HG03064 (cell line): ENCODE measurements at regions not wholly inside any gene's neighbourhood (a gene's known extent, or its start where the extent isn't known, plus 50 kb on each side); places are given as distances from the start of the nearest gene placed in this dataset.
A peak's percentile ranks its signal among the peaks of the same experiment; 100 is the strongest.
"Not testable (repeated sequence)": the region's sequence is repeated elsewhere in the genome, so short reads cannot be mapped to it uniquely, and the experiment has no call there.

Experiments
- ATAC-seq: cut with Tn5 transposase; IDR thresholded peaks from one replicate; pipeline ENCODE4 v1.9.1; 2021; ENCODE audit warnings: low read depth; ENCODE audit not compliant: unreplicated experiment

GRCh38 chr11:16542353-16542752 is 186.0 kb upstream of the SOX6 start:
- no peak for ATAC-seq

- no peak for ATAC-seq
Observed at GRCh38 chr11:16536513-16536912, 180.2 kb upstream of the SOX6 start.

DNA sequence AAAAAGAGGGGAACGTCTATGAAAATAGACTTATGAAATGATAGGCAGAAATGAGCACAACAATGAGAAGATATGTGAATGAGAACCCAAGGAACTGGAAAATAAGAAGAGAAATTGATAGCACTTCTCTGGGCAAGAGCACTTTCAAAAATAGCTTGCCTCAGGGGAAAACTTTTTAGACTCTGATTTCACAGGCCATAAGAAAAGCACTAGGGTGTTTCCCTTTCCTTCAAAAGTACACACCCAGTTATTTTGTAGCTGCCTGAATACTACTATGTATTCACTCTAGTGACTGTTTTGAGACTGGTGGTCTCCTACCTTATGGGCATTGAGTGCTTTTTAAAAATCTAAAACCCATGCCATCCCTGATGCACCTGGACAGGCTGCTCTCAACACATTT is 172.3 kb upstream of the SOX6 start:
- no peak for ATAC-seq

GRCh38 chr11:16527525-16528246 is 171.3 kb upstream of the SOX6 start:
- no peak for ATAC-seq

DNA sequence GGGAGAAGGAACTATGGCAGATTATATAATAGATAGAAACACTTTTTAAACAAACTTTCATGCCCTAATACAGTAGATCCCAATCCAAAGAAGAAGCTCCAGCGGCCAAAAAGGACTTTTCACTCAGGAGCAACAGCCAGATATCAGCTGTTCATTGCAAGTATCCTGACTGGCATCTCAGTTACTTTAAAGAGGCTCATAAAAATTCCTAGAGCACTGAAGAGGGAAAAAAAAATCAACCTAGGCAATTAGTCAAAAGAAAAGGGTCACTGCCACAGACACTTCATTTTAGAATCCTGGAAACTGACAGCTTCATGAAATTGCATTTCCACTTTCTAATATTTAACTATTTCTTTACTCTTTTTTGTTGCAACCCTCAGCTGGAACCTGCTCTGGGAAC is 170.6 kb upstream of the SOX6 start:
- no peak for ATAC-seq

DNA sequence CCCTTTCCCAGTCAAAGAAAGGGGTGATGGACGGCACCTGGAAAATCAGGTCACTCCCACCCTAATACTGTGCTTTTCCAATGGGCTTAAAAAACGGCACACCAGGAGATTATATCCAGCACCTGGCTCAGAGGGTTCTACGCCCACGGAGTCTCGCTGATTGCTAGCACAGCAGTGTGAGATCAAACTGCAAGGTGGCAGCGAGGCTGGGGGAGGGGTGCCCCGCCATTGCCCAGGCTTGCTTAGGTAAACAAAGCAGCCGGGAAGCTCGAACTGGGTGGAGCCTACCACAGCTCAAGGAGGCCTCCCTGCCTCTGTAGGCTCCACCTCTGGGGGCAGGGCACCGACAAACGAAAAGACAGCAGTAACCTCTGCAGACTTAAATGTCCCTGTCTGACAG is 164.4 kb upstream of the SOX6 start:
- ATAC-seq: not testable (repeated sequence)

- ATAC-seq: peak; percentile 89
Observed at GRCh38 chr11:16512899-16513241, 156.5 kb upstream of the SOX6 start.

GRCh38 chr11:16512198-16512898 is 156.0 kb upstream of the SOX6 start:
- ATAC-seq: no peak

GRCh38 chr11:16511116-16512114 is 155.1 kb upstream of the SOX6 start:
- no peak for ATAC-seq

GRCh38 chr11:16505481-16505880 is 149.1 kb upstream of the SOX6 start:
- no peak for ATAC-seq

DNA sequence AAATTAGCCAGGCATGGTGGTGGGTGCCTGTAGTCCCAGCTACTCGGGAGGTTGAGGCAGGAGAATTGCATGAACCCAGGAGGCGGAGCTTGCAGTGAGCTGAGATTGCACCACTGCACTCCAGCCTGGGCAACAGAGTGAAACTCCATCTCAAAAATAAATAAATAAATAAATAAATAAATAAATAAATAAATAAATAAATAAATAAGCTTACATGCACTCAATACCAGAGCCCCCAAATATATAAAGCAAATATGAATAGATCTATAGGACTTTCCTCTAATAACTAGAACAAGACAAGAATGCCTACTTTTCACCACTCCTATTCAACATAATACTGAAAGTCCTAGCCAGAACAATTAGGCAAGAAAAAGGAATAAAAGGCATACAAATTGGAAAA is 147.5 kb upstream of the SOX6 start:
- not testable (repeated sequence) for ATAC-seq

- no peak for ATAC-seq
Observed at GRCh38 chr11:16494918-16495691, 138.8 kb upstream of the SOX6 start.

- ATAC-seq: no peak
Observed at GRCh38 chr11:16484434-16484833, 128.1 kb upstream of the SOX6 start.

- ATAC-seq: no peak
Observed at GRCh38 chr11:16474659-16475058, 118.3 kb upstream of the SOX6 start.

GRCh38 chr11:16469968-16470367 is 113.6 kb upstream of the SOX6 start:
- no peak for ATAC-seq

DNA sequence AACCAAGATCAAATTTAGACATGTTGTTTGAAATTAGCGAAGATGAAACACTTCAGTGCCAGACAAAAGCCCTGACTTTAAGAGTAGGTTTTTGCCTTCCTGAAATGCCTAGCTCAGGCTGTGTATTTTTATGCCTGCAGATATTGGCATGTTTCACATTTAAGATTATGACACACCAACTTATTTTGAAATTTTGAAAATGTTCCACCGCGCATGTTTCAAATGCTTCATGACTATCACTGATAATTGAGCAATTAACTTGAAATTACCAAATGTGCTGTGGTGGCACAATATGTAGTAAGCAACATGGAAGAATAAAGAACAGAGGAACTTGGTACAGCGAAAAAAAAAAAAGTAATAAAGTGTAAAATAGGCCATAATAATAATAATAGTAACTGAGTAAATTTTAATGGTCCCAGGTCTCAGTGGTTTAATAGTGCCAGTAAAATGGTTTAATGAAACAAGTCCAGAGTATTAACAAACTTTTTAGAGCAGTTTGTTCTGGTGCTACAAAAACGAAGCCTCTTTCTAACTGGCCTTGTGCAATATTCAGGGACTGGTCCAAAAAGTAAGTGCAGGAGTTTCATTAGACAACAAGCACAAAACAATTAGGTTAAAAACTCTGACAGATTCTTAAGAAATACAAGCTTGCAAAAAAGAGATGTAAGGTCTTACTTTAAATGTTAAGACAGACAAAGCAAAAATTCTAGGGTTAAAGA is 112.5 kb upstream of the SOX6 start:
- ATAC-seq: no peak

DNA sequence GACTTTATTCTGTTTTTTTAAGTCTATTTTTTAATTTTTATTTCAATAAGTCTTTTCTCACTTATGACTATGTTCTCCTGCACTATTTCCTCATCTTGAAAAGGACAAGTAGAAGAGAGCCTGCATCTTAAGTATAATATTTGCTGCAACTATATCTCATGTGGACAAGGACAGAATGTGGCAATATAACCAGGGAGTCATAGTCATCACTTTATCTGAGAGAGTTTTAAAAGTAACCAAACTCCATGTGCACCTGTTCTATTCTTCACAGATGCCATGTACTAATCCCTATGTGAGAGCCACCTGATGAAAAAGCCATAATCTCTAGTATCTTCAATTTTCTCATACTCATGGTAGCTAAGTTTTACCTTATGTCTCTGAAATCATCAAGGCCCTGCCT is 104.2 kb upstream of the SOX6 start:
- ATAC-seq: no peak

- no peak for ATAC-seq
Observed at GRCh38 chr11:16456366-16456765, 100.0 kb upstream of the SOX6 start.

GRCh38 chr11:16454289-16454863 is 98.0 kb upstream of the SOX6 start:
- ATAC-seq: no peak
